ENCODE measurements at regions not wholly inside any gene's neighbourhood (a gene's known extent, or its start where the extent isn't known, plus 50 kb on each side); places are given as distances from the start of the nearest gene placed in this dataset.

DNA sequence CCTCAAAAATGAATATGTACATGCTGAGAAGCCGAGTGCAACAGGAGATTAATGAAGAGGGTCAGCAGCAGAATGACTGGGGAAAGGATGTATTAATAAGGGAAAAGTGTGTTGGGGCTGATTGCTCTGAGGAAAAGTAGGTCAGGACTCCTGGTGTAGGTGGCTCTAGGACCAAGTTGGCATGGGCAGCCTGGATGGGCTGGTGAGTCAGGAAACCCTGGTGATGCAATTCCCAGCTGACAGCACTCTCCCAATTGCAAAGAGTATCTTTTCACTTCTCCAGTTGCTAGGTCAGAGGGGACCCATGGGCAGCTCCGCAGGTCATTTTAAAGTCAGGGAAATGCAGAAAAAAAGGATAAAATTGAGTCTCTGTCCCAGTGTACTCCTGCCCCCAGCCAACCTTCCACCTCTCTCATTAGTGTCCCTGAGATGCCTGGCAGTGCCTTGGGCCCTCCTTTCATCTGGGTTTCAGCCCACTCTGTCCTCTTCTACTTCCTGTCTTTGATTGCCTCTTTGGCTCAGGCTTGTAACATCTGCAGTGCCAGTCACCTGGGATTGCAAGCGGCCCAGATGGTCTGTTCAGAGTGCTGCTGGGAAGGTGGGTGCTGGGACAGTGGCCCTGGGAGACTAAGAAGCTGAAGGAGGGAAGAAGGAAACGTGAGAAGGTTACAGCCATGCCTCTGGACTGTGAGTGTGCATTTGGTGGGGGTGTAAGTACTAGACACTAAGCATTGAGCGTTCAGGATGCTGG, 2177.2 kb downstream of the TP53TG3F start:
- intact Hi-C loops (cut with micrococcal nuclease): no loop called here
- Histone ChIP-seq H3K9ac (ENCODE audit: low read length) (no peak overlapping the region), H3K4me2 (ENCODE audit: low read length) (no peak overlapping the region), H3K4me3 (ENCODE audit: low read length) (no peak overlapping the region), H3K9me2 (replicated peaks; ENCODE audit: low read length) (no peaks in the 10 kb centered on the region), H3K9me3 (ENCODE audit: low read length) (peaks cover 4% of the 10 kb centered on the region; the same call in 1 of the 2 replicates), H3K36me3 (ENCODE audit: low read depth, low read length) (no peaks in the 10 kb centered on the region), H3K27ac (ENCODE audit: low read length) (no peak overlapping the region), H3K4me1 (ENCODE audit: insufficient read depth, low read length) (no peaks in the 10 kb centered on the region), H3K27me3 (ENCODE audit: low read length) (no peaks in the 10 kb centered on the region), H4K20me1 (ENCODE audit: low read length) (no peaks in the 10 kb centered on the region), H2AFZ (ENCODE audit: low read length) (no peak overlapping the region), H3K79me2 (ENCODE audit: low read length) (no peaks in the 10 kb centered on the region), H3F3A (ENCODE audit: low read length, unreplicated experiment) (no peaks in the 10 kb centered on the region)
- ATAC-seq (no peak), DNase-seq (no peak)
- CTCF ChIA-PET: no interaction called here
- no peak for TF ChIP-seq EZH2 (IDR thresholded peaks at IDR 0.05; ENCODE audit: low read length, unreplicated experiment)
- TF ChIP-seq EZH2phosphoT487 (IDR thresholded peaks at IDR 0.05; ENCODE audit: borderline replicate concordance, low read length): no peak
- TF ChIP-seq, protein P1, sequence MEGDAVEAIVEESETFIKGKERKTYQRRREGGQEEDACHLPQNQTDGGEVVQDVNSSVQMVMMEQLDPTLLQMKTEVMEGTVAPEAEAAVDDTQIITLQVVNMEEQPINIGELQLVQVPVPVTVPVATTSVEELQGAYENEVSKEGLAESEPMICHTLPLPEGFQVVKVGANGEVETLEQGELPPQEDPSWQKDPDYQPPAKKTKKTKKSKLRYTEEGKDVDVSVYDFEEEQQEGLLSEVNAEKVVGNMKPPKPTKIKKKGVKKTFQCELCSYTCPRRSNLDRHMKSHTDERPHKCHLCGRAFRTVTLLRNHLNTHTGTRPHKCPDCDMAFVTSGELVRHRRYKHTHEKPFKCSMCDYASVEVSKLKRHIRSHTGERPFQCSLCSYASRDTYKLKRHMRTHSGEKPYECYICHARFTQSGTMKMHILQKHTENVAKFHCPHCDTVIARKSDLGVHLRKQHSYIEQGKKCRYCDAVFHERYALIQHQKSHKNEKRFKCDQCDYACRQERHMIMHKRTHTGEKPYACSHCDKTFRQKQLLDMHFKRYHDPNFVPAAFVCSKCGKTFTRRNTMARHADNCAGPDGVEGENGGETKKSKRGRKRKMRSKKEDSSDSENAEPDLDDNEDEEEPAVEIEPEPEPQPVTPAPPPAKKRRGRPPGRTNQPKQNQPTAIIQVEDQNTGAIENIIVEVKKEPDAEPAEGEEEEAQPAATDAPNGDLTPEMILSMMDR (conservative IDR thresholded peaks at IDR 0.05; ENCODE audit: low read depth, low read length): no peak
- POLR2A ChIA-PET (ENCODE audit: unreplicated experiment): no interaction called here
- no TSS peak for BruUV-seq (replicated peaks)

DNA sequence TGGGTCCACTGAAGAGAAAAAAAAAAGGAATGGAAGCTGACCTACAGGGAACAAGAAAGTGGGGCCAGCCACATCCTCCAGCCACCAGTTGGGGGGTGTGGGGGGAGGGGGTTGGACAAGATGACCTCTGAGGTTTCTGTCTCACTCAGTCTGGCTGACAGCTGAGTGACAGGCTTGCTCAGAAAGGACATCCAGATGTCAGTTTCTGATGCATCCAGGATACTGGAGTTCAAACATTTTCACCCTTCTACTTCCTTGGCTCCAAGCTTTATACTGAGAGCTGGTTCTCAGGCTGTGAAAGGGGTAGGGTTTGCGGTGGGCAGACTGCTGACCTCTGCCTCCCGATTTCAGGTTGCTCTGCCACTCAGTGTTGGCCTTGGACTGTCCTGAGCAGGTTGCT, 2178.3 kb downstream of the TP53TG3F start:
- peaks cover 4% of the 10 kb centered on the region; the same call in 1 of the 2 replicates for H3K9me3 ChIP-seq (ENCODE audit: low read length)
- ATAC-seq (no peak), DNase-seq (no peak)
- TF ChIP-seq, protein P1 (conservative IDR thresholded peaks at IDR 0.05; ENCODE audit: low read depth, low read length): no peak
- no peak for TF ChIP-seq EZH2phosphoT487 (IDR thresholded peaks at IDR 0.05; ENCODE audit: borderline replicate concordance, low read length)
- TF ChIP-seq EZH2 (IDR thresholded peaks at IDR 0.05; ENCODE audit: low read length, unreplicated experiment): no peak
- H3F3A ChIP-seq (ENCODE audit: low read length, unreplicated experiment): no peaks in the 10 kb centered on the region
- no peaks in the 10 kb centered on the region for H3K27me3 ChIP-seq (ENCODE audit: low read length)
- no peaks in the 10 kb centered on the region for H4K20me1 ChIP-seq (ENCODE audit: low read length)
- H3K9me2 ChIP-seq (replicated peaks; ENCODE audit: low read length): no peaks in the 10 kb centered on the region
- CTCF ChIA-PET: no interaction called here
- H3K9ac ChIP-seq (ENCODE audit: low read length): no peak overlapping the region
- intact Hi-C loops (cut with micrococcal nuclease): no loop called here
- H3K4me3 ChIP-seq (ENCODE audit: low read length): no peak overlapping the region
- POLR2A ChIA-PET (ENCODE audit: unreplicated experiment): no interaction called here
- H3K79me2 ChIP-seq (ENCODE audit: low read length): no peaks in the 10 kb centered on the region
- no peaks in the 10 kb centered on the region for H3K36me3 ChIP-seq (ENCODE audit: low read depth, low read length)
- H3K4me1 ChIP-seq (ENCODE audit: insufficient read depth, low read length): no peaks in the 10 kb centered on the region
- H3K4me2 ChIP-seq (ENCODE audit: low read length): no peak overlapping the region
- no TSS peak for BruUV-seq (replicated peaks)
- no peak overlapping the region for H2AFZ ChIP-seq (ENCODE audit: low read length)
- H3K27ac ChIP-seq (ENCODE audit: low read length): no peak overlapping the region

All from PC-3 (cell line).